Immature natural killer cell (primary cell): ENCODE measurements at regions not wholly inside any gene's neighbourhood (a gene's known extent, or its start where the extent isn't known, plus 50 kb on each side); places are given as distances from the start of the nearest gene placed in this dataset.
A peak's percentile ranks its signal among the peaks of the same experiment; 100 is the strongest.

ENCODE experiments used
- DNase-seq, 3 donors: peaks; one replicate each; pipeline ENCODE4 v3.0.0; 2022; ENCODE audit warnings: mixed read lengths in 1 of 3
- H3K27ac Mint-ChIP-seq, 6 donors: one replicate each; pipeline ENCODE4 v1.8.0; 2020; ENCODE audit warnings: mixed read lengths in 6 of 6, mild to moderate bottlenecking in 5 of 6, inconsistent platforms in 4 of 6, moderate library complexity in 3 of 6
- H3K27me3 Mint-ChIP-seq, 3 donors: one replicate each; pipeline ENCODE4 v1.8.0; 2020 to 2021; ENCODE audit warnings: low read depth in 3 of 3, mild to moderate bottlenecking in 3 of 3, mixed read lengths in 3 of 3, moderate library complexity in 3 of 3, inconsistent platforms in 1 of 3
- H3K36me3 Mint-ChIP-seq, 3 donors: one replicate each; pipeline ENCODE4 v1.8.0; 2020; ENCODE audit warnings: mixed read lengths in 3 of 3, inconsistent platforms in 2 of 3, mild to moderate bottlenecking in 2 of 3
- H3K4me1 Mint-ChIP-seq, 2 donors: one replicate each; pipeline ENCODE4 v1.8.0; 2020; ENCODE audit warnings: inconsistent platforms in 2 of 2, mild to moderate bottlenecking in 2 of 2, mixed read lengths in 2 of 2, moderate library complexity in 1 of 2
- H3K4me3 Mint-ChIP-seq, 5 donors: one replicate each; pipeline ENCODE4 v1.8.0; 2020; ENCODE audit warnings: mild to moderate bottlenecking in 5 of 5, mixed read lengths in 5 of 5, inconsistent platforms in 3 of 5, moderate library complexity in 3 of 5
- H3K9me3 Mint-ChIP-seq, 6 donors: one replicate each; pipeline ENCODE4 v1.8.0; 2020; ENCODE audit warnings: mild to moderate bottlenecking in 6 of 6, mixed read lengths in 6 of 6, inconsistent platforms in 4 of 6, moderate library complexity in 3 of 6

DNA sequence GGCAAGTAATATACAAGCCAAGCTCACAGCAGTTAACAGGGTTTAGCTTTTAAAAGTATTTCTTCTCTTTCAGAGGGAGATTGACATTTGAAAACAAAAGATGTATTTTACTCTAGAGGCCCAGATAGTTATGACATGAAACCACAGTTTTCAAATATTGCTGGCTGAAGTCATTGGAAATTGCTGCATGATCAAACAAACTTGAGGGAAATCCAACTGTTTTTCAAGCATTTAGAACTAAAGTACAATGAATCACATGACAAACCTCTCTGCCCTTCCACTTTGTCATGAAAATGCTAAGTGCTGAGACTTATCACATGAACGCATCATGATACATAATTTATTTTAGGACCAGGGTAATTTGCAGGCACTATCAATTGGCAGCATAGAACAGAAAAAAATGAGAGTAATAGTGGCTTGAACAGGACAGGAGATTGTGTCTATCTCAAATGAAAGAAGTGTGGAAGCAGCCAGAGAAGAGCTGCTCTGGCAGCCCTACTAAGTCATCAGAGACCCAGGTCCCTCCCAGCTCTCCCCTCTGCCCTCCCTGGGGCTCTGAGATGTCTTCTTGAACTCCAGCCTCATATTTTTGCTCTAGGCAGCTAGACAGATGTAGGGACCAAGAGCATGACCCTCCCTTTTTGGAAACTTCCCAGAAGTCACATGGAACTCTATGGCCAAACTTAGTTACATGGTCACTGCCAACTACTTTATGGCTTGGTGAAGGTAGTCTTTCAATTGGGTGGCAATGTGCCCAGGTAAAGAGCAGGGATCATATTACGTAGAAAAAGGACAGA is 90.1 kb upstream of the PELI2 start:
- Mint-ChIP-seq H3K27ac (no peak overlapping the region), H3K4me1 (no peaks in the 10 kb centered on the region), H3K4me3 (no peak overlapping the region), H3K27me3 (peaks cover 0 to 7% (median 4%) of the 10 kb centered on the region in 3 donors), H3K36me3 (no peaks in the 10 kb centered on the region), H3K9me3 (no peaks in the 10 kb centered on the region)
- no peak for DNase-seq

DNA sequence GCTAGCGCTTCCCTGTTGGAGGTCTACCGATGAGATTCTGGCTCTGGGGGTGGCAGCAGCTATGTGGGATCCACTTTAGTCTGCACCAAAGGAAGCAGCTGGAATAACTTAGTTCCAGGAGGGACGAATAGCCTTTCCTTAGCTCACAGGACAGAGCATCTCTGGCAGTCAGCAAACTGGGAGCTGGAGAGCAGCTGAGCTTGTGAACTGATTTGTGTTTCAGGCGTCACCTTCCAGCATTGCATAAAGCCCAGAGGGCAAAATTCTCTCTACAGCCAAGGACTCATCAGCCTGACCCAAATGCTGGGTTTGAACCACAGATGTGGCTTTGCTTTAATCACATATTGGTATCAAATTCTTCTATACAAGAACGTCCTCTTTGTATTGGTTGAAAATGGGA is 81.9 kb upstream of the PELI2 start:
- H3K4me3 Mint-ChIP-seq: no peak overlapping the region
- H3K9me3 Mint-ChIP-seq: no peaks in the 10 kb centered on the region
- no peaks in the 10 kb centered on the region for H3K36me3 Mint-ChIP-seq
- DNase-seq: no peak
- no peaks in the 10 kb centered on the region for H3K4me1 Mint-ChIP-seq
- peaks cover 1 to 5% (median 5%) of the 10 kb centered on the region in 3 donors for H3K27me3 Mint-ChIP-seq
- no peak overlapping the region for H3K27ac Mint-ChIP-seq

DNA sequence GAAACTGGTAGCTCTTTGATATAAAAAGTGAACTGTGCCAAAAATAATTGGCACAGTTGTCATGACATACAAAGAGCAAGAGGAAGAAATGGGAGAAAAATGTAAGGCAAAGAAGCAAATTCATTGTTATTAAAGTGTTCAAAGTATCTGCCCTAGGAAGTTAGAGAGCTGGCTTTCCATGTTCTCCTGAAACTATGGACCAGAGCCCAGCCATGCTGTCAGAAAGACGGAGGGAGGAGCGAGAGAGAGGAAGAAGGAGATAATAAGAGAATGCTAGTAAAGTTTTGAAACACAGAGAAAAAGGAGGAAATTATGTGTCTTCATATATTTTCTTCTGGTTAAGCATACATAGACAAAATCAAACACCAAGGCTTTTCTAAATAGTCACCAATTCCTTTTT is 78.1 kb upstream of the PELI2 start:
- no peaks in the 10 kb centered on the region for H3K9me3 Mint-ChIP-seq
- H3K4me1 Mint-ChIP-seq: no peaks in the 10 kb centered on the region
- DNase-seq: no peak
- no peak overlapping the region for H3K4me3 Mint-ChIP-seq
- H3K36me3 Mint-ChIP-seq: no peaks in the 10 kb centered on the region
- H3K27me3 Mint-ChIP-seq: peaks cover 2 to 5% (median 5%) of the 10 kb centered on the region in 3 donors
- H3K27ac Mint-ChIP-seq: peak overlapping the region in 1 of 6 donors; percentile 5

DNA sequence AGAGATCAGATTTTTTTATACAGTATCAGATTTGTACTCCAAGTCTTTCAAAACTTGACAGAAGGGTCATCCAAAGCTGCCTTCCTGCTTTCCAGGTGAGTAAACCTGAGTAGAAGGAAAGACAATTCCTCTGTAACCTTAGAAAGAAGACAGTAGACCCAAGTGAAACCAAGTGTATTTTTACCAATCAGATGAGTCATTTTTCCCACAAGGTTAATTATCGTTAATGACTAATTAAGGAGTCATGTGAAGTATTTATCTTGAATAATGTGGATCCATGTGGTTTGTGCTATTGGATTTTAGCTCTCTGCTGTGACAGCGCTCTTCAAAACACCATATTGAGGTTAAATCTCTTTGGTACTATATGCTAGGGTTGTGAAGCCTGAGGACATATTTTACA is 74.0 kb upstream of the PELI2 start:
- Mint-ChIP-seq H3K9me3 (no peaks in the 10 kb centered on the region), H3K4me3 (no peak overlapping the region), H3K4me1 (no peaks in the 10 kb centered on the region), H3K36me3 (no peaks in the 10 kb centered on the region), H3K27me3 (peaks cover 0 to 4% (median 0%) of the 10 kb centered on the region in 3 donors), H3K27ac (no peak overlapping the region)
- no peak for DNase-seq

DNA sequence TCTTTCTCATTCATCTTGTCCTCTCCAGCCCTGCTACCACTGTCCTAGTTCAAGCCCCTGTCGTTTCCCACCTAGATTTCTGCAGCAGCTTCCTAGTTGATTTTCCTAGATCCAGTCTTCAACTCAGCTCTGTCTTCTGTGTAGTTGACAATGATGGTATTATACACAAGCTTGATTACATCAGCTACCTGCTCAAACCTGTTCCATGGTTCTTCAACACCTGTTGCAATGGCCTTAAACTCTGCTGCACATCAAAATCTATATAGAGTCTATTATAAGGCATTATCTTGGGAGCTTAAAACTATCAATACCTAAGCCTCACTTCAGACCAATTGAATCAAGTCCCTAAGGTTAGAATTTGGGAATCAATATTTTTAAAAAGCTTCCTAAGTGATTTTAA is 71.7 kb upstream of the PELI2 start:
- no peak overlapping the region for H3K27ac Mint-ChIP-seq
- DNase-seq: no peak

DNA sequence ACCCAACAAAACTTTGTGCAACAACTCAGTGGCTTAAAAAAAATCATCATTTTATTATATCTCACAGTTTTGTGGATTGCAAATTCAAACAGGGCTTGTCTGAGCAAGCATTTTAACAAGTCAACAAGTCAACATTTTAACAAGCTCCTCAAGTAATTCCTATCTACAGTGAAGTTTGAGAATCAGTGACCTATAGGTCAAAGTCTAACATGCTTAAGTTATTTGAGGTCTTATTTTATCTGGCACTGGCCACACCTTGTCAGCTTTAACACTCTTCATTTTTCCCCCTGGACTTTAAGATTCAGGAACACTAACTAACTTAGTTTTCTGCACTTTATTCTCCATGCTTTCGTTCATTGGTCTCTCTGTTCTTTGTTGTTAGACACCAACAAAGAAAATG is 71.2 kb upstream of the PELI2 start:
- Mint-ChIP-seq H3K27me3 (peaks cover 0 to 4% (median 0%) of the 10 kb centered on the region in 3 donors), H3K36me3 (no peaks in the 10 kb centered on the region), H3K4me3 (no peak overlapping the region), H3K9me3 (no peaks in the 10 kb centered on the region), H3K27ac (no peak overlapping the region), H3K4me1 (no peaks in the 10 kb centered on the region)
- no peak for DNase-seq

More for the DNA sequence above, 71.7 kb upstream of the PELI2 start:
- Mint-ChIP-seq H3K4me3 (no peak overlapping the region), H3K36me3 (no peaks in the 10 kb centered on the region), H3K4me1 (no peaks in the 10 kb centered on the region), H3K27me3 (peaks cover 0 to 4% (median 0%) of the 10 kb centered on the region in 3 donors), H3K9me3 (no peaks in the 10 kb centered on the region)

DNA sequence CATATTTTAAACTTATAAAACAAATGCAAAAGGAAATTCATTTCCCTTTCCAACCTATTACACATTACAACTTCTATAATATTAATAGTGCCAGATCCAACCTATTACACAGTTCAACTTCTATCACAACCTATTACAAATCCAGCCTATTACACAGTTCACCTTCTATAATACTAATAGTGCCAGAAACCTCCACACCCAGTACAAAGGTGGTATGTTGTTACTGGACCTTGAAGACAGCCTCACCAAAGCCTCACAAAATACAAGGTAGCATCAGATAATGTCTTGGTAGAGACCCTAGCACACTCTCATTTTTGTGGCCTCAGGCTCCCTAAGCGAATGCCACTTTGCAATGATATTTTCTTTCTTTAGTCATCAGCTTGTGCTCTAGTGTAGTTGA is 68.7 kb upstream of the PELI2 start:
- no peak overlapping the region for H3K4me3 Mint-ChIP-seq
- H3K27ac Mint-ChIP-seq: no peak overlapping the region
- DNase-seq: no peak
- no peaks in the 10 kb centered on the region for H3K4me1 Mint-ChIP-seq
- H3K27me3 Mint-ChIP-seq: peaks cover 0 to under 1% (median 0%) of the 10 kb centered on the region in 3 donors
- no peaks in the 10 kb centered on the region for H3K9me3 Mint-ChIP-seq
- H3K36me3 Mint-ChIP-seq: no peaks in the 10 kb centered on the region

DNA sequence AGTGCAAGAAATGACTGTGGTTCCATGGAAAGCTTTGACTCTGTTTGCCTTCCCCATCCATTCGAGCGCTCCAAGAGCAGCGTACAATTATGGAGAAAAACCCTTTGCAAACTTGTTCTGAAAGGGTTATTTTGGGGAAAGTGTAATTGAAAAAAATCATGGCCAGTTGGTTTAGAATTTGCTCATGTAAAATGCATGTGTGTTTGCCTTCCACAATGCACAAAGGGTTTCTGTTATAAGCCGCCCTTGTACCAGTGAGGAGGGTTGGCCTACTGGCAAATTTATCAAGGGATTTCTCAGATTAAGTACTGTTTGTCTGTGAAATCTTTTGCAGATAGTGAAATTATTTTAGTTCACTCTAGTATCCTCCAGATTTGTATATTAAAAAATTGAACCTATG is 62.7 kb upstream of the PELI2 start:
- DNase-seq: no peak
- no peaks in the 10 kb centered on the region for H3K9me3 Mint-ChIP-seq
- peaks cover 0 to 3% (median 2%) of the 10 kb centered on the region in 3 donors for H3K27me3 Mint-ChIP-seq
- H3K27ac Mint-ChIP-seq: no peak overlapping the region
- no peaks in the 10 kb centered on the region for H3K36me3 Mint-ChIP-seq
- no peaks in the 10 kb centered on the region for H3K4me1 Mint-ChIP-seq
- no peak overlapping the region for H3K4me3 Mint-ChIP-seq

DNA sequence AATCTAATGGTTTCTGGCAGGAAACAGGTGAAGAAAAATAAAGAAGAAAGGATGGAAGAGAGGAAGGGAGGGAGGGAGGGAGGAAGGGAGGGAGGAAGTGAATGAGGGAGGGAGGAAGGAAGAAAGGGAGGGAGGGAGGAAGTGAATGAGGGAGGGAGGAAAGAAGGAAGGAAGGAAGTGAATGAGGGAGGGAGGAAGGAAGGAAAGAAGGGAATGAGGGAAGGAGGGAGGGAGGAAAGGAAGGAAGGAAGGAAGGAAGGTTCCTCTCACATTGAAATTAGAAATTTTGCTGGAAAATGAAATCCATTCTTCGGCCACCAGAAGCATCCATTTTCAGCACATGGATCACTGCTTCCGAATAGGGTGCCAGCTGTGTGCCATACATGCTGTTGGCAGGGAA is 62.2 kb upstream of the PELI2 start:
- Mint-ChIP-seq H3K27me3 (peaks cover 0 to 3% (median 2%) of the 10 kb centered on the region in 3 donors), H3K4me1 (no peaks in the 10 kb centered on the region), H3K4me3 (no peak overlapping the region), H3K27ac (no peak overlapping the region), H3K36me3 (no peaks in the 10 kb centered on the region), H3K9me3 (no peaks in the 10 kb centered on the region)
- no peak for DNase-seq

DNA sequence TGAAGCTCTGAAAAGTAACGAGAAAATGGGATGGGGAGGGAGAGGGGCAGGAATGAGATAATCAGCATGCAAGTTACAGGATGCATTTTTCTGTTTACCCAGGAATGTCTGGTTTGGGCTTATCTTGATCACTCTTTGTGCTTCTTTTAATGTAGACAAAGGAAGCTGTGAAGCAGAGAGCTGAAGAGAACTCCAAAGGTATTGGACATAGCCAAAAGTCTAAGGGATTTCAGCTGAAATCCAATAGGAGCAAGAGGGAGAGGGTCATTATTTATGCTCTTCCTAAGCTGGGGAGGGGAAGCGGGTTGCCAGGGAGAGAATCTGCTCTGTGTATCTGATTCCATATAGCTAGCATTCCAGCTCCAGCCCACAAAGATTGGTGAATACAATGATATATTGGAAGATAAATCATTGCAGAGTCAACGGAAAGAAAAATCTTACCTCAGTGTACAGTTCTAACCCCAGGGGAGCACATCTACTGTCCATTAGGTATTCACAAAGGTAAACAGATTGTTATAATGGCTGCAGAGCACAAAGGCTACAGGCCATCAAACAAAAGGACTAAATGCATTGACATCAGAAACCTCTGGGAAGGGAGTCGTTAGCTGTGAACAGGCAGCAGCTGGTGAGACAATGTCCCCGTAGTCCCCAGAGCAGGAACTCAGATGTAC is 61.0 kb upstream of the PELI2 start:
- DNase-seq: no peak
- no peak overlapping the region for H3K4me3 Mint-ChIP-seq
- H3K27ac Mint-ChIP-seq: no peak overlapping the region
- H3K4me1 Mint-ChIP-seq: no peaks in the 10 kb centered on the region
- H3K27me3 Mint-ChIP-seq: peaks cover 0 to 3% (median 2%) of the 10 kb centered on the region in 3 donors
- H3K9me3 Mint-ChIP-seq: no peaks in the 10 kb centered on the region
- no peaks in the 10 kb centered on the region for H3K36me3 Mint-ChIP-seq

DNA sequence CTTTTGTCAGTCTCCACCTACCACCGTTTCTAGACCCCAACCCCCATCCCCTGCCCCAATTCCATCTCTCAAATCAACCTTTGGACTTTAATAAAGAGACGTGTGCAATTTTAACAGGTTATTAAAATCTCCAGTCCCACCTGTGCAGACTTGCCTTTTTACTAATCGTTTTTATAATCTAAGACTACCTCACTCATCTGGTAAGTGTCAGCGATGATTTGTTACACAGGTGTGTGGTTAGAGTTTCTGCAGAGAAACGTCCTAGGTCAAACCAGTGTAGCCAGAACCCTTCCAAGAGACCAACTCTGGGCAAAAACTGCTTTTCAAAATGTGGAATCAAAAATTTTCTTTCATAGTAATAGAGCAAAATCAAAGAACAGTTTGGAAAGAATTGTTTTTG is 60.4 kb upstream of the PELI2 start:
- Mint-ChIP-seq H3K27ac (no peak overlapping the region), H3K27me3 (peaks cover 0 to 3% (median 2%) of the 10 kb centered on the region in 3 donors), H3K4me3 (no peak overlapping the region), H3K36me3 (no peaks in the 10 kb centered on the region), H3K4me1 (no peaks in the 10 kb centered on the region), H3K9me3 (no peaks in the 10 kb centered on the region)
- DNase-seq: no peak

DNA sequence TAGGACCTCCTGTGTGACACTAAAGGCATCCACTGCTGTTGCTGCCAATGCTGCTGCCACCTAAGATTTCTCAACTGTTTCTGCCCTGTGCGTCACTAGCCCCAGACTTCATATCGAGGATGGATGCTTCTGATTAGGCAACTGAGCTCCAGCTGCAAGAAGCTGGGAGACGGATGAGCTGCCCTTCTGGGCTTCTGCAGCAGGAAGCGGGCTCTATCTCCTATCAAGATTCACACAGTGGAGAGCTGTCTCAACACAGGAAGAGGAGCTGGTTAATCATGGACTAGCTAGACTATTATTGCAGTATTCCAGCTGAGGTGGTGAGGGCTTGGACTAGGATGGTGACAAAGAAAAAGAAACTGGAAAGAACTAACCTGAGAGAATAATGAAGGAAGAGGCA is 59.2 kb upstream of the PELI2 start:
- DNase-seq: no peak
- H3K36me3 Mint-ChIP-seq: no peaks in the 10 kb centered on the region
- no peak overlapping the region for H3K4me3 Mint-ChIP-seq
- no peak overlapping the region for H3K27ac Mint-ChIP-seq
- H3K4me1 Mint-ChIP-seq: no peaks in the 10 kb centered on the region
- no peaks in the 10 kb centered on the region for H3K9me3 Mint-ChIP-seq
- H3K27me3 Mint-ChIP-seq: peaks cover 0 to 3% (median 2%) of the 10 kb centered on the region in 3 donors

DNA sequence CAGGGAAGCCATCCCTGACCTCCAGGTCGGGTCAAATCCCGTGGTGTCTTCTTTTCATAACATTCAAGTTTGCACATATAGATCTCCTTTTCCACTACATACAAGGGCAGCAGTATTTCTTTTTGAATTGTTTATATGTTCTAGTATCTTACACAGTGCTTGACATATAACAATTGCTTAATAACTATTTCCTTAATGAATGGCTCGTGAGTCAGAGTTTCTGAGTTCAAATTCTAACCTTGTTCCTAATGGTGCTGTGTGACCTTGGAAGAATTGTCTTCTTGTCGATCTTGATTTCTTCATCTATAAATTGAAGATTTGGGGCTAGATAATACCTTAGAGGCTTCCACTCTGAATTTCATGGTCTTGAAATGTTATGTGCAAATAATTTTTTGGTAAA is 57.2 kb upstream of the PELI2 start:
- no peak for DNase-seq
- no peaks in the 10 kb centered on the region for H3K36me3 Mint-ChIP-seq
- no peak overlapping the region for H3K27ac Mint-ChIP-seq
- no peaks in the 10 kb centered on the region for H3K27me3 Mint-ChIP-seq
- H3K9me3 Mint-ChIP-seq: no peaks in the 10 kb centered on the region
- no peak overlapping the region for H3K4me3 Mint-ChIP-seq
- H3K4me1 Mint-ChIP-seq: no peaks in the 10 kb centered on the region

DNA sequence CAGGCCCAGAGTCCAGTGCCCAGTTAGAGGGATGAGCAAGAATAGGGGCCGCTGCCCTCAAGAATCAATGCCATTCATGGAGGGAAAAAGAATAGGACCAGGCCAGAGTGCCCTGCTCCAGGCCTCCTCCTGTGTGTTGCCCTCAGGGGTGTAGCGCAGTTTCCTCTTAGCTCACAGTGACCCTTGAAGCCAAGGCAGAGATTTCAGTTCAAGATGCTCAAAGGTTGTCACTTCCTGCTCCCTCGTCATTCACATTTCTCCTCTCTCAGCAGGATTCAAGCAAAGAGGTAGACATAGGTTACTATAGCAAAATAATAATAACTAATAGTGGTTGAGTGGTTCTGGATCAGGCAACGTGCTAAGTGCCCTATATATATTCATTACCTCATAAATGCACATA is 55.1 kb upstream of the PELI2 start:
- no peaks in the 10 kb centered on the region for H3K9me3 Mint-ChIP-seq
- H3K4me3 Mint-ChIP-seq: no peak overlapping the region

DNA sequence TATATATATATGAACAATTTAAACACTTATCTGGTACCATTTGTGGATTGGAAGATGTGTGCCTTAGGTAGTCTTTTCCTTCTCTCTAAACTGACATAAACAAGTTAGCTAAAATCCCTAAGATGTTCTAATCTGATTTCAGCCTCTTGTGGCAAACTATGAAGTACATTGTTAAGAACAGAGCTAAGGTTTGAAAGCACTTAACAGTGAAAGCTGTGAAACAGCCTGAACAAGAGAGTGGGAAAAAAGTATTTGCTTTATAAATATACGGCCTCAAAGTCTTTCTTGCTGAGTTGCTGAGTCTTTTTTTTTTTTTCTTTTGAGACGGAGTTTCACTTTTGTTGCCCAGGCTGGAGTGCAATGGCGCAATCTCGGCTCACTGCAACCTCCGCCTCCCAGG is 53.7 kb upstream of the PELI2 start:
- Mint-ChIP-seq H3K4me1 (no peaks in the 10 kb centered on the region), H3K36me3 (no peaks in the 10 kb centered on the region), H3K27ac (no peak overlapping the region), H3K27me3 (peaks cover 0 to 4% (median 0%) of the 10 kb centered on the region in 3 donors), H3K4me3 (no peak overlapping the region), H3K9me3 (no peaks in the 10 kb centered on the region)
- no peak for DNase-seq

More for the DNA sequence above, 55.1 kb upstream of the PELI2 start:
- no peak overlapping the region for H3K27ac Mint-ChIP-seq
- H3K27me3 Mint-ChIP-seq: peaks cover 0 to 4% (median 0%) of the 10 kb centered on the region in 3 donors
- H3K36me3 Mint-ChIP-seq: no peaks in the 10 kb centered on the region
- no peaks in the 10 kb centered on the region for H3K4me1 Mint-ChIP-seq
- no peak for DNase-seq
